Common myeloid progenitor, CD34-positive (primary cell): ENCODE measurements at regions not wholly inside any gene's neighbourhood (a gene's known extent, or its start where the extent isn't known, plus 50 kb on each side); places are given as distances from the start of the nearest gene placed in this dataset.
"Not testable (repeated sequence)": the region's sequence is repeated elsewhere in the genome, so short reads cannot be mapped to it uniquely, and the experiment has no call there.

ENCODE experiments used
- CTCF ChIA-PET: fragments of 350-600 bp; sonication (Branson Sonifier 250); formaldehyde crosslinking; loops from one replicate; lab custom pipeline; 2021; ENCODE audit warnings: antibody characterized with exemption; lab: Charles Lee
- POLR2A ChIA-PET: fragments of 350-600 bp; sonication (Branson Sonifier 250); formaldehyde crosslinking; loops from one replicate; lab custom pipeline; 2021; ENCODE audit warnings: antibody characterized with exemption; lab: Charles Lee
- DNase-seq, 3 donors: peaks; one replicate each; pipeline versions ENCODE4 v3.0.0 to v3.0.0-alpha.2; 2013
- H3K27ac ChIP-seq, 2 experiments: 1 replicate in 1 of 2; 2 replicates in 1 of 2; pipeline ENCODE4 v1.7.0; 2013; ENCODE audit warnings: inconsistent platforms in 2 of 2, low read length in 2 of 2, mild to moderate bottlenecking in 2 of 2, low read depth in 1 of 2, moderate library complexity in 1 of 2; ENCODE audit not compliant: severe bottlenecking in 2 of 2, insufficient read depth in 1 of 2, poor library complexity in 1 of 2
- H3K27me3 ChIP-seq, 5 experiments: replicated peaks in 2 of 5; 1 replicate in 3 of 5; 2 replicates in 2 of 5; pipeline versions ENCODE4 v1.6.1 to v1.7.0; 2013; ENCODE audit warnings: low read length in 4 of 5, mild to moderate bottlenecking in 2 of 5, moderate library complexity in 2 of 5, inconsistent platforms in 1 of 5; ENCODE audit not compliant: insufficient read depth in 5 of 5, control insufficient read depth in 4 of 5
- H3K36me3 ChIP-seq, 4 experiments: 1 replicate in 2 of 4; 2 replicates in 2 of 4; pipeline versions ENCODE4 v1.6.1 to v1.7.0; 2013; ENCODE audit warnings: low read length in 3 of 4, control low read depth in 1 of 4, mild to moderate bottlenecking in 1 of 4; ENCODE audit not compliant: control insufficient read depth in 4 of 4, insufficient read depth in 4 of 4
- H3K4me1 ChIP-seq, 4 experiments: 1 replicate in 3 of 4; 2 replicates in 1 of 4; pipeline versions ENCODE4 v1.6.1 to v1.7.1; 2013; ENCODE audit warnings: low read length in 3 of 4, mild to moderate bottlenecking in 3 of 4, control low read depth in 1 of 4, inconsistent platforms in 1 of 4, moderate library complexity in 1 of 4; ENCODE audit not compliant: control insufficient read depth in 4 of 4, insufficient read depth in 4 of 4; ENCODE audit errors: control extremely low read depth in 1 of 4
- H3K4me3 ChIP-seq, 7 experiments: 1 replicate in 4 of 7; 2 replicates in 3 of 7; pipeline versions ENCODE4 v1.5.1 to v1.7.0; 2013; ENCODE audit warnings: mild to moderate bottlenecking in 7 of 7, low read length in 6 of 7, moderate library complexity in 6 of 7, inconsistent platforms in 2 of 7, low read depth in 2 of 7, control low read depth in 1 of 7; ENCODE audit not compliant: insufficient read depth in 4 of 7, control insufficient read depth in 1 of 7; ENCODE audit errors: extremely low read depth in 1 of 7
- H3K9me3 ChIP-seq, 5 experiments: 1 replicate in 4 of 5; 2 replicates in 1 of 5; pipeline versions ENCODE4 v1.6.1 to v1.7.1; 2013; ENCODE audit warnings: low read length in 4 of 5, mild to moderate bottlenecking in 2 of 5, inconsistent platforms in 1 of 5, low read depth in 1 of 5, moderate library complexity in 1 of 5; ENCODE audit not compliant: control insufficient read depth in 4 of 5, insufficient read depth in 2 of 5; ENCODE audit errors: control extremely low read depth in 1 of 5
- WGBS: methylation state at CpG from one replicate; pipeline ENCODE4 v1.1.5; 2013; ENCODE audit not compliant: insufficient coverage; 5-methylcytosine and 5-hydroxymethylcytosine counted together

DNA sequence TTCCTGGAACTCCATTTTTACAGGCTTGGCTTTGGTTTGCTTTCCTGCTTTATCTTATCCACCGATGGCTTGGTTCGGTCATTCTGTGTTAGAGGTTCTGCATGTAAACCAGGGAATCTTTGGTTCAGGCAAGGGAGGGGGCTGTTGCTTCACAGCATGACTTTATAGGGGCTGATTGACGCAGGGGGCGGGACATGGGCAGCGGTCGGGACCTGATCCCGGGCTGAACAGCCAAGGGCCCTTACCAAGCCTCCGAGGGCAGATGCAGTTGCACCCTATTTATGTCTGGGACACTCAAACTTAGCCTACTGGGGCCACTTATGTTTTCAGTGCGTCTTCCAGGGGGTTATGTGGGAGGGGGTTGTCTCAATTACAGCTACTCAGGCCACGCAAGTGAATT, 312.4 kb downstream of the ZNF536 start:
- ChIA-PET POLR2A (no interaction called here), CTCF (interaction anchor here (0.7 to 3.3 kb wide), 4 partner anchors 10 to 1539 kb away, joined by 3 to 21 read pairs (median 3); no protein-coding TSS in a partner anchor)
- Histone ChIP-seq H3K4me1 (peaks cover 0 to 13% (median 5%) of the 10 kb centered on the region in 4 experiments), H3K27ac (no peak overlapping the region), H3K9me3 (no peaks in the 10 kb centered on the region), H3K27me3 (peaks cover 0 to 22% (median 13%) of the 10 kb centered on the region in 5 experiments), H3K4me3 (no peak overlapping the region), H3K36me3 (no peaks in the 10 kb centered on the region)
- DNase-seq = no peak
- 92% methylated on average over 7 of the region's 10 CpGs for WGBS

DNA sequence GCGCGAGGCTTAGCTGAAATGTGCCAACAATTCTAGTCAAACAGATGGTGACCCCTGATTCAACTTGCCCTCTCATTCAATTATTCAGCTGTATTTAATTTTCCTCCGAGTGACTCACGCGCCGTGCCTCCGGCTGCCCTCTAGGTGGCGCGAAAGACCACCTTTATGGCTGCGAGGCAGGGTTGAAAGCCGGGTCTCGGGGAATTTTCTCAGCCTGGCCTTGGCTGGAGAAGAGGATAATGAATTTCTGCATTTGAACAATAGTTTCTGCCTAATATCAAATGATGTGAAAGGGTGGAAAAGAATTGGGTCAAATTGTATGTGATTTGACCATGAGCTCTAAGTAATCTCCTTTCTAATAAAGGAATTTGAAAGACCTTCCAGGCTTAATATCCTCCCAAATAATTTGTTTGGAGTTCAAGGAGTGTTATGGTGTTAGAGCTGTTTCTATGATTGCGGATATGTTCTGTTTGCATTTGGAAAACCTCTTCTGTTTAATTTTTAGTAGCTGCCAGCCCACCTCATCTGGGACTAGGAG, 310.9 kb downstream of the ZNF536 start:
- Histone ChIP-seq H3K4me3 (no peak overlapping the region), H3K27ac (no peak overlapping the region), H3K36me3 (no peaks in the 10 kb centered on the region), H3K27me3 (peaks cover 0 to 22% (median 8%) of the 10 kb centered on the region in 5 experiments), H3K4me1 (peaks cover 0 to 13% (median 5%) of the 10 kb centered on the region in 4 experiments), H3K9me3 (no peaks in the 10 kb centered on the region)
- WGBS = 9% methylated on average over 13 of the region's 13 CpGs
- CTCF ChIA-PET = interaction anchor here (0.7 to 3.3 kb wide), 21 partner anchors 11 to 1887 kb away, joined by 3 to 21 read pairs (median 5); no protein-coding TSS in a partner anchor
- peak; percentile 63 to 91 (median 86) for DNase-seq
- POLR2A ChIA-PET = interaction anchor here (0.6 kb wide), 1 partner anchor 739 kb away, joined by 3 read pairs; no protein-coding TSS in a partner anchor

DNA sequence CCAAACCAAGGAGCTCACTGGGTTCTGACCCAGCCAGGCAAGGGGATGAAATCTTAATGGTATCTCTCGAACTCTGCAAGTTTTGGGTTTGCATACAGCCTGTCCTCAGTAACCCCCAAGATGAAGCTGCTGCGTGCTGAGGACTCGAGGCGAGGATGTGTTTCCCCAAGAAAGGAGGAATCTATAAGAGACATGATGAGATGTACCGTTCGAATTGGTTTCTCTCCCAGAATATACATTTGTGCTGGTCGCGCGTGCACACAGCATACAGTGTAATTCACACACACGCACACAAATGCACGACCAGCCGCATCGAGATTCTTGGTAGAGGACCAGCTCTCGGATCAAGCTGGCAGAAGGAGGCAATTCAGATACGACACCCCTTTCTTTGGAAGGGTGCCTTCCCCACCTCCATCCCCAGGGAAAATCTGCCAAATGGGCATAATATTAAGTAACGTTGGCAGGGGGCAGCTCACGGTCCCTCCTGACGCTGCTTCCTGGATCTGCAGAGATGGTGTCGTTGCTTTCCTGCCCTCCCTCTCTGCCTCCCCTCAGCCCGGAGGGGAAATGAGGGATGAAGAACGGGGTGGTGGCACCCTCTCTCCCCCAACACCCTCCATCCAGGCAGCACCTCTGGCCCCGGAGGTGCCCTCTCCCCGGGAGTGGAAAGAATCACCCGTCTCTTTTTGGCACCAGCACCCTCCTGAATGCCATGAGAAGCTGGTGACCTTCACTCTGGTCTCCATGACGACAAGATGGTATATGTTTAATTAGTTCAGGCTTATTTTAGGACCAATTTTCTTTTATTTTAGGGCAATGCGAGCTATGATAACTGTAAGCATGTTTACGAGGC, 310.2 kb downstream of the ZNF536 start:
- peaks cover 0 to 10% (median 5%) of the 10 kb centered on the region in 4 experiments for H3K4me1 ChIP-seq
- peaks cover 0 to 22% (median 10%) of the 10 kb centered on the region in 5 experiments for H3K27me3 ChIP-seq
- no peak overlapping the region for H3K4me3 ChIP-seq
- H3K9me3 ChIP-seq = no peaks in the 10 kb centered on the region
- no peaks in the 10 kb centered on the region for H3K36me3 ChIP-seq
- 71% methylated on average over 20 of the region's 27 CpGs for WGBS
- H3K27ac ChIP-seq = no peak overlapping the region
- DNase-seq = no peak
- ChIA-PET POLR2A (interaction anchor here (0.6 kb wide), 1 partner anchor 738 kb away, joined by 3 read pairs; no protein-coding TSS in a partner anchor), CTCF (interaction anchor here (0.8 to 3.3 kb wide), 18 partner anchors 12 to 1888 kb away, joined by 3 to 21 read pairs (median 5); no protein-coding TSS in a partner anchor)

DNA sequence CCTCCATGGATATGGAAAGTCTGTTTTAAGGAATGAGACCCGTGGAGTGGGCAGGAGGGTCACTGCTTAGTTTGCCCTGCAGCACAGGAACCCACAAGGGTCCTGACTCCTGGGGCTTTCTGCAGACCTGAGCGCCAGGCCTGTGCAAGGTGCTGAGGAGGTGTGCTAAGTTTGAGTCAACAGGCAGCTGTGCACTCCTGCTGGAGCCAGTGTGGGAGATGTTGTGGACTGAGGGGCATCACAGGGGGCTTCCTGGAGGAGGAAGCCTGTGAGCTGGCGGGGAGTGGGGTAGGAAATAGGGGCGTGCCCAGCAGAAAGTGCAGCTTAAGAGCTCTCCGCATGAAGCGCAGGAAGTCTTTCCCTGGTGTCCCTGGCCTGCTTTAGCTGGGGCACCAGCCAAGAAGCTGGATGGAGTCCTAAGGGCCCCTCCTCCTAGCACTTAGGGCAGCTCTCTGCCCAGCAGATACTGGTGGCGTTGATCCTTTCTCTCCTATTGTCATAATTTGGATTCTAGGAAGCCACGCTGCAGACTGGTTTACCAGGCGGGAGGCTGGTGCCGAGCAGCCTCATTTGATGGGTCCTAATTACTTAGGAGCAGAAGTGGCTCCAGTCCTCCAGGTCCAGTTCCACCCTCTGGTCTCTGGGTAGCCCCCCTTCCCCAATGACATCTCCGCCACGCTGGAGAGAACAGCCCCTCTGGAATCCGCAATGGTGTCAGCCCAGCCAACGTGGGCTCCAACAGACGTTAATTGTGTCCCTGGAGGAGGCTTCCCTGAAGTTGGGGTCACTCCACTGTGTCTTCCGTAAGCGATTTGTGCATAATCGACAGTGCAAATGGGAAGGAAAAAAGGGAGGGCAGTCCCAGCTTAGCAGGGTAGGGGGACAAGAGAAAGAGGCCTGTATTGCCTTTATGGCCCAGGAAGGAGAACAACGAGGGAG, 309.2 kb downstream of the ZNF536 start:
- Histone ChIP-seq H3K4me1 (peaks cover 0 to 2% (median under 1%) of the 10 kb centered on the region in 4 experiments), H3K36me3 (no peaks in the 10 kb centered on the region), H3K4me3 (no peak overlapping the region), H3K9me3 (no peaks in the 10 kb centered on the region), H3K27me3 (peaks cover 0 to 21% (median 9%) of the 10 kb centered on the region in 5 experiments), H3K27ac (no peak overlapping the region)
- no peak for DNase-seq
- POLR2A ChIA-PET = no interaction called here
- CTCF ChIA-PET = interaction anchor here (1.2 to 3.3 kb wide), 5 partner anchors 12 to 1357 kb away, joined by 3 to 21 read pairs (median 5); no protein-coding TSS in a partner anchor
- 79% methylated on average over 18 of the region's 19 CpGs for WGBS

DNA sequence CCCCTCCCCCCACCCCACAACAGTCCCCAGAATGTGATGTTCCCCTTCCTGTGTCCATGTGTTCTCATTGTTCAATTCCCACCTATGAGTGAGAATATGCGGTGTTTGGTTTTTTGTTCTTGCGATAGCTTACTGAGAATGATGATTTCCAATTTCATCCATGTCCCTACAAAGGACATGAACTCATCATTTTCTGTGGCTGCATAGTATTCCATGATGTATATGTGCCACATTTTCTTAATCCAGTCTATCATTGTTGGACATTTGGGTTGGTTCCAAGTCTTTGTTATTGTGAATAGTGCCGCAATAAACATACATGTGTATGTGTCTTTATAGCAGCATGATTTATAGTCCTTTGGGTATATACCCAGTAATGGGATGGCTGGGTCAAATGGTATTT, 308.2 kb downstream of the ZNF536 start:
- H3K27ac ChIP-seq, H3K9me3 ChIP-seq, DNase-seq, H3K4me1 ChIP-seq, H3K4me3 ChIP-seq, POLR2A ChIA-PET, CTCF ChIA-PET, H3K36me3 ChIP-seq: not testable (repeated sequence)
- H3K27me3 ChIP-seq = peaks cover 0 to 18% (median 10%) of the 10 kb centered on the region in 5 experiments
- whole genome bisulfite sequencing = no CpG with 5 or more reads among the region's 3 CpGs

DNA sequence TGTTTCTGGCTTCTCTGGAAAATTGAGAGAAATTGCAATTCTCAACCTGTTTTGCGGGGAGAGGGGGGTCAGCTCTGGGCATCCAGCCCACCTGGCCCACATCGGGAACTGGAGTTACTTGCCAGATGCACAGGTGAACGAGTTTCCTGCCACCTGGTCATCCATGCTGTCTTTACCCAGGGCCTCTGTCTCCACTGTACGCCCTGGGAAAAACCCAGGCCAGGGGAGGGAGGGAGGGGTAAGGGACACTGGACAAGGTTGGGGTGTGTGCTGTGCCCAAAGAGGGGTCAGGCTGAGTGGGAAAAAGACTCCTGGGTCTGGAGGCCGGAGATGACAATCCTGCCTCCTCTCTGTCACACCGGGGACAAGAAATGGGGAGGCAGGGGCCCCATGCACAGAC, 307.6 kb downstream of the ZNF536 start:
- WGBS = 100% methylated on average over 2 of the region's 6 CpGs
- ChIA-PET POLR2A (no interaction called here), CTCF (interaction anchor here (1.1 to 3.0 kb wide), 2 partner anchors 10 to 675 kb away, joined by 3 to 12 read pairs; no protein-coding TSS in a partner anchor)

More for the DNA sequence above, 307.6 kb downstream of the ZNF536 start:
- Histone ChIP-seq H3K27ac (no peak overlapping the region), H3K36me3 (no peaks in the 10 kb centered on the region), H3K27me3 (peaks cover 0 to 21% (median 7%) of the 10 kb centered on the region in 5 experiments), H3K9me3 (no peaks in the 10 kb centered on the region), H3K4me1 (no peaks in the 10 kb centered on the region), H3K4me3 (no peak overlapping the region)
- no peak for DNase-seq
